ENCODE measurements at regions not wholly inside any gene's neighbourhood (a gene's known extent, or its start where the extent isn't known, plus 50 kb on each side); places are given as distances from the start of the nearest gene placed in this dataset.

- TF ChIP-seq CTCF (IDR thresholded peaks at IDR 0.05) (no peak), POLR2A (IDR thresholded peaks at IDR 0.05) (no peak)
Observed at GRCh38 chr6:126685182-126685581, 345.3 kb downstream of the CENPW start.

All from body of pancreas (tissue), 4 donors.